NCI-H460 (cell line): ENCODE measurements at regions not wholly inside any gene's neighbourhood (a gene's known extent, or its start where the extent isn't known, plus 50 kb on each side); places are given as distances from the start of the nearest gene placed in this dataset.
"Not testable (repeated sequence)": the region's sequence is repeated elsewhere in the genome, so short reads cannot be mapped to it uniquely, and the experiment has no call there.

Source experiments
- DNase-seq: peaks from one replicate; pipeline ENCODE4 v3.0.0-alpha.2; 2016; ENCODE audit warnings: low read depth; ENCODE audit errors: extremely low read depth

DNA sequence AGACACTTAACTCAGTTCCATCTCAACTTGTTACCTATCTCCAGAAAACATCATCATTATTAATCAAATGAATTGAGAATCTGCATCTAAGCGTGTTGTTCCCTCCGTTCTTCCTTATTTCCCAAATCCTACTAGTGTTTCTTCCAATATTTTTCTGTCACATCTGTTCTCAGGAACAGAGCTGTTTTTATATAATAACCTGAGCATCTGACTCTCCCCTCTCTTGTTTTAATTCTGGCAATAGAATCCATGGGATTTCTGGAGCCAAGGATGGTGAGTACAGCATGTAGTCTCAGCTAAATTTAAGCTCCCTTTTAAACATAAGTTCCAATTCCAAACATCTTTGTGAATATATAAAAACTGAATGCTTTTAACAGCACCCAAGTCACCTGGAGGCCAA is 558.3 kb downstream of the DTWD2 start:
- DNase-seq: no peak

DNA sequence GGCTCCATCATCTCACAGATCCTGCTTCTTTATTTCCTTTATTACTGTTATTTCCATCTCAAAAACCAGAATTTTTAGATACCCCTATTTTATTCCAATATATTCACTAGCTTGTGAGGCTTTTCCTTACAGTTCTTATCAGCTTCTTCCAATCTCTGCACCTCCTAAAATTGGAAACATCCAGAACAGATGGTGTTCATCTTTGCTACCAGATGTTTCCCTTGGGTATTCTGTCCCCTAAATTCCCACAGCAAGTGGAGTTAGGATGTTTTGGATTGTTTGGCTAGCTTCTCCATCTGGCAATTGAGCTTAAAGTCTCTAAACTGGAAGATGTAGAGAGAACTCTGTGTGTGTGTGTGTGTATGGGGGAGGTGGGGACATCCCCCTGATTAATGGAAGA is 580.4 kb downstream of the DTWD2 start:
- DNase-seq: no peak

DNA sequence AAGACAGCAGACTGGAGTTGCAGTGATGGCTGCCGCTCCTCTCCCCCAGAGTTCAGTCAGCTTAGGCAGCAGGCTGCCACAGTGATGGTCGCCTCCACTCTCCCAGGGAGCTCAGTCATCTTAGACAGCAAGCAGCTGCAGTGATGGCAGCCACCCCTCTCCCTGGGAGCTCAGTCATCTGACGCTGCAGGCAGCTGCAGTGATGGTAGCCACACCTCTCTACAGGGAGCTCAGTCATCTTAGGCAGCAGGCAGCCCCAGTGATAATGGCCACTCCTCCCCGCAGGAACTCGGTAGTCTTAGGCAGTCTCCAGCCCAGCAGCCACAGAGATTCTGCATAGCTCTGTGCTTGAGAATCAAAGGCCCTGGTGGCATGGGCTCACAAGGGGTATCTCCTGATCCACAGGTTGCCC is 582.7 kb downstream of the DTWD2 start:
- DNase-seq: no peak

DNA sequence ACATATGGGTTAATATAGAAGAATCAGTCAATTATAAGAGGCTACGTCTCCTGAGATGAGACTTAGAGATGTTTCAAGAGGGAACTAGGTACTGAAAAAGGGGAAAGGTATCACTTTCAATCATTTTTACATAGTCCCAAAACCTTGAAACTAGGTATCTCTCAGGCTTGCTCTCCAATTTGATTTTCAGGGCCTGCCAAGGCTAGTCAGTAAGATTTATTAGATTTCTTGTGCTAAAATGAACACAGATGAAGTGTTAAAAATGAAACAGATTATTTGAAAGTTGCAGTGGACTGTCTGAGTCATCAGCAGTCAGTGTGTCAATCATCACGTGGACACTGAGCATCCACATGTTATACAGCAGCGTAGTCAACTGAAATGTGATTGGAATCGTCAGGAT is 591.1 kb downstream of the DTWD2 start:
- DNase-seq: no peak

DNA sequence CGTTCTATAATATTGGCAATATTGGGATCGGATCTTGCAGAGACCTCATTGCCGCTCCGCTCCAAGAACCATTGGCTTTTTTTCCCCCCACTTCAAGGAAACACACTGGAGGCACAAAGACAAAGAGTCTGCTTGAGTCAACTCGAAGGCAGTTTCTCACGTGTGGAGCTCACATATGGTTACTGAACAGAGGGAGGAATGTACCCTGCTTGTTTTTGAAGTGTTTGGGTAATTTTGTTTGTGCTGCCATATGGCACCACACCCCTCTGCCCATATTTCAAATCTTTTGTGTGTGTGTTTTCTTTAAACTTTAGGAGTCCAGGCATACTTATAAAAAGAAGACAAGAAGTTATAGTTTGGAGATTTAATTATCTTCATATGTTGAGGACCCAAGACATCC is 595.9 kb downstream of the DTWD2 start:
- DNase-seq: no peak

DNA sequence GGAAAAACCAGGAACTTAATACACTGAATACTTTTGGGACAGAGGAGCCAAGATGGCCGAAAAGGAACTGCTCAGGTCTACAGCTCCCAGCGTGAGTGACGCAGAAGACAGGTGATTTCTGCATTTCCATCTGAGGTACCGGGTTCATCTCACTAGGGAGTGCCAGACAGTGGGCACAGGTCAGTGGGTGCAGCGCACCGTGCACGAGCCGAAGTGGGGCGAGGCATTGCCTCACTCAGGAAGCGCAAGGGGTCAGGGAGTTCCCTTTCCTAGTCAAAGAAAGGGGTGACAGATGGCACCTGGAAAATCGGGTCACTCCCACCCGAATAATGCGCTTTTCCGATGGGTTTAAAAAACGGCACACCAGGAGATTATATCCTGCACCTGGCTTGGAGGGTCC is 605.4 kb downstream of the DTWD2 start:
- DNase-seq: not testable (repeated sequence)

DNA sequence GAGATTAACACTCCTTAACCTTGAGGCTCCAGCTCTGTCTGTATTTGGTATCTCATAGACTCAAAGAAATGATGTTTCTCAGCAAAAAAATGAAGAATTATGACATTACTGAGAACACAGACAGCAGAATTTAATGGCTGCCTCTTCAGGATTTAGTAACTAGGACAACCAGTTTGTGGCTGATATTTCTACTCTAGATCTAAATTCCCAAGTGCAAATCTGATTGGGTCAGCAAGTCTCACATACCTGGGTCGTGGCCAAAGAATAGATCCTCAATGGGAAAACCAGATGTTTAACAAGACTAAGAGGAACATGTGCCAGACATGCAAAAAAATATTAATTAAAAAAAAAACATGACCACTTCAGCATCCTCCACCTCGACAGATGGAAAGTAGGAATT is 608.9 kb downstream of the DTWD2 start:
- no peak for DNase-seq

DNA sequence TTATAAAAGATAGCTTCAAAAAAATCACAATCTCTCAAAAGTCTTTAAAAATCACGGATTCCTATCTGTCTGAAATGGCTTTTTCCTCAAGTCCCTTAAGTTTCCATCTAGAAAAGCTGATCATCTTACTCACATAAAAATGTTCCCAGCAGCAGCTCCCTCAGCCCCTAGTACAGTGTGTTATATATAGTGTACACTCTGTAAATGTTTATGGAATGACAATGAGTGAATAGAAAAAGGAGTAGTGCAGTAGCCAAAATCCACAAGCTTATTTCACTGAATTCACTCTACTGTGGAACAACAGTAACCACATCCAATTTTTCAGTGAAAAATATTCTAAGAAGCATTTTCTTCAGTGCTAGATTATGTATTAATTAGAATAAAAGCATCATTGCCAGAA is 609.4 kb downstream of the DTWD2 start:
- no peak for DNase-seq

DNA sequence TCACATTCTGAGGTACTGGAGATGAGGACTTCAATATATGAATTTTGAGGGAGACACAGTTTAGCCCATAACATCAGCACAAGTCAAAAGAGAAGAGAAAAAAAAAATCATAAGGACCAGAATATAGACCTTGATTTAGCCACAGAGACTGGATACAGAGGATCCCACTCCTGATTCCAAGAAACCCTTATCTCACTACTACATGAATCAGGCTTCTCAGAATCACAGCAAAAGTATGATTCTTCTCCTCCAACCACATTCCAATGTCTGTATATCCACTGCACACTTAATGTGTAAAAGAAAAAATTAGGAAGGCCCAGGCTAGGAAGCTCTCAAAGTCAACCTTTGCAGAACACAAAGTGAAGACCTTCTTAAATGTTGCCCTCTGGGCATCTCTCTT is 610.9 kb downstream of the DTWD2 start:
- no peak for DNase-seq

DNA sequence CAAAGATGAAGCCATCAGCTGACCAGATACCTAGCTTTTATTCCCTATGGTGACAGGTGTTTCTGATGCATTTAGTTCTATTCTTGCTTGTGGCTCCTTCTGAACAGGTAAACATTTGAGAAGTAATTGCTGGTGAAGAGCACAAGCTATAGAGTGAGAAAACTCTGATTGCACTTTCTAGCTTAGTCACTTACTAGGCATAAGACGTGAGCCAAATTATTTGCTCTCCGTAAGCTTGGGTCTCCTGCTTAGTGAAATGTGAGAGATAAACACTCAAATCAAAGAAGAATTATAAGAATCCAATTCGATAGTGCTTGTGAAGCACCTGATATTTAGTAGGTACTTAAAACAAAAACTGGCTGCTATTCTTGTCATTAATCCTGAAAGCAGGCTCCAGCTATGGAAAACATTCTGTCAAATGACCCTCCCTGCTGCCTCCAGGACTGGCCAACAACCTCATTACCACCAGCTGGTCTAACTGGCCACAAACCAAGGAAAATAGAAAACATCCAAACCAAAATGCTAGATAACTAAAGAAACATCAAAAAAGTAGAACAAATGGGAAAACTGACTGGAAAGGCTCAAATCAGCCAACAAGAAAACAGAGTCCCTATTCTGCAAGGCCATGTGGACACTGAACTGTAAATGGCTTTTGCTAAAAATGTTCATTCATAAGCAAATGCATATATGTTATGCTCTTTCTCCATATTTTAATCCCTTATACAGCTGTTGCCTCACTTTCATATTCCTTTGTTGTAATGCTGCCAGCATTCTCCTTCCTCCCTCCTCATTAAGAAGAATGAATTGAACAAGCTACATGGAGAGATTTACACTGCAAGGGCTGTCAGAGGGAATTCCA is 616.1 kb downstream of the DTWD2 start:
- no peak for DNase-seq

DNA sequence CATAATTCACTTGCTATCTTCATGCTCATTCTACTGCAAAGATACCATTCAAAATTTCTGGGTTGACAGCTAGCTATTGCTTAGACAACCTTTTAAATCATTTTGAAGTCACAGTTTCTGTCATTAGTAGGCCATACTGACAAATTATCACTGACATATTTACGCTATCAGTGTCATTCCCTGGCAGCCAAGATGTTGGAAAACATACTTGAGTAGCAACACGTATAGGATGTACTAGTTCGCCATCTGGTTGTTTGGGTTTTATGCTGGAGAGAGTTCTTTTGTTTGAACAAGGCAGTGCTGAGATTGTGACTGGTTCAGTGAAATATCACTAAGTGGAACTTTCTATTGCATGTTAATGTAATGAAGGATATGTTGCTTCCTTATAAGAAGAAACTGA is 621.9 kb downstream of the DTWD2 start:
- no peak for DNase-seq

DNA sequence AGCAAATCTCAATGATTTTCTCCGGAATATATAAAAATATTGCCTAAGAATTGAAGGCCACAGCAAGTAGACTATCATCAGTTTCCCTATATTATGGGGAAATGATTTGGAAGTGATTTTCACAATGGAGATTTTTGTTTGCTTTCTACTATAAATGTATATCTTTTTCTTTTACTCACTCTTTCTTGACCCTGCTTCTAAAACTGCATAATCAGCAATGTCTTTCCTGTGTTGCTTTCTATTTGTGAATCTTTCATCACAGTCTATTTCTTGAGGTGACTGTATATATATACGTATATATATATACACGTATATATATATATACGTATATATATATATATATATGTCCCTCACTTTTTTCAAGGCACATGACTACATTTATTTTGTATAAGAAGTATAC is 622.6 kb downstream of the DTWD2 start:
- no peak for DNase-seq

DNA sequence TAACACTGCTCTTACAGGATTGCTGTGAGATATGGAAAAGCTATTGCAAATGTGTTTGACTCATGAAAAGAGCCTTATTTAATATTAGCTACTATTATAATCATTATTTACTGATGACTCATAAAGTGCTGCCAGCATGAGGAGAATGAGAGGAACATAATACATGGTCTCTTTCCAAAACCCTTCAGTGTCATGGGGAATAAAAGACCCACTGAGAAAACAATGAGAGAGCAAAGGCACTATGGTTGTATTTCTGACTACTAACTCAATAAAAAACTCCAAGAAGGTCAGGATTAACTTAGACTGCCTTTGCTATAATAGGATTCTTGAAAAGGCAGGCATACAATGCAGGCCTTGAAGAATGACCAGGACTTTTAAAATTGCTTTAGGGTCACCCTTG is 633.5 kb downstream of the DTWD2 start:
- DNase-seq: no peak

DNA sequence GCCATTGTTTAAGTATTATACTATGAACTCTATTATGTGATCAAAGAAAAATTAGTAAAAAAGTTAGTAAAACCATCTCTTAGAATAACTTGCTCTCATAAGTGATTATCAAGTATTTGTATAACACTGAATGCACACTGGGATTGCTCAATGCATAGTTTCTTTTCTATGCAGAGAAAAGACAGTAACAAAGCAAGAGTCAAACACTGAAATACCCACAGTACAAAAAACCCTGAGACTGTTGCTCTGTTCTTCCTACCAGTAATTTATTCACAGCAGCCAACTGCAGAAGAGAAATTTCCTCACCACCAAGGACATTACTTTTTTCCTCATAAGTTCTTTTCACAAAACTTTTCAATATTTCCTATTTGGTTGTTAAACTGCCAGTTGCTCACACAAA is 634.4 kb downstream of the DTWD2 start:
- DNase-seq: no peak

DNA sequence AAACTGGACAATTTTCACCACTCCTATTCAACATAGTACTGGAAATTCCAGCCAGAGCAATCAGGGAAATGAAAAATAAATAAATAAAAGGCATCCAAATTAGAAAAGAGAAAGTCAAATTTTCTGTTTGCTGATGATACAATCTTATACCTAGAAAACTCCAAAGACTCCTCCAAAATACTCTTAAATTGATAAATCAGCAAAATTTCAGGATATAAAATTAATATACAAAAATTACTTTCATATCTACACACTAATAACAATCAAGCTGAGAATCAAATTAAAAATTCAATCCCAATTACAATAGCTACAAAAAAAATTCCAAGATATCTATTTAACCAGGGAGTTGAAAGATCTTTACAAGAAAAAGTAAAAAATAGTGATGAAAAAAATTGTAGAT is 651.9 kb downstream of the DTWD2 start:
- DNase-seq: no peak

DNA sequence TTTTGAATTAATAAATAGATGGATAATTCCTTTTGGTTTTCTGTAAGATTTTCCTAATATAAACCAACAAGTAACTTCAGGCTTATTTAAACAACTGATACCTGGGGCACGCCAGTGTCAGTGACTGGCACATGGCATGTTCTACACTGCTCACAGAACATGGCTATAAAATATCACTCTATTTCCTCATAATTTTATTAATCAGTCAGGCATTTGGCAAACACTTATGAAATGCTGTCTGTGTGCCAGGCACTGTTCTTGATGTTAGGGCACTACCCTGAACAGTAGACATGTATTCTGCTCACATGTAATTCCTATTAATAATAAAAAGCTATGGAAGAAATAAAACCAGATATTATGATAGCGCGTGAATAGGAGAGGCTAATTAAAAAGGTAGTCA is 661.0 kb downstream of the DTWD2 start:
- peak; percentile 4 for DNase-seq

DNA sequence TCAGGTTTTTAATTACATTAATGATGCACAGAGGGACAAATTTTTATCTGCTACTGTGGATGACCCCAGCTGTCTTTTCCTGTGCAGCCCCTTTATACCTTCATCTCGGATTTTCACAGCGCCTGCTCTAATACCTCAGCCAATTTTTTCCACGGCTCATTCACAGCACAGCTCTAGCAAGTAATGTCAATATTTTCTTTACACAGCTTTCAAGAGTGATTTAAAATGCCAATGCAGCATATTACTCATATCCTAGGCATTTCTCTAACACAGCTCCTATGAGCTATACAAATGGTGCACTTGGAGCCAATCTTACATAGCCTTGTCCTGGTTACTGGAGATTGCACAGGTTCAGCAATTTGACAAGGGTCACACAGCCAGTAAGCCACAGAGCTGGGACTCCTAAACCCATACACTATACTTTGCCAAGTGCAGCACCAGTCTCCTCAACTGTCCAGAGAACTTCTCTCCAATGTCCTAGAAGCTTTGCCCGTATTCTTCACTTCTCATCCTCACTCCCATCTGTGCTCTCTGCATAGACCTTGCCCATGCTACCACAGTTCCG is 661.8 kb downstream of the DTWD2 start:
- DNase-seq: peak; percentile 33

DNA sequence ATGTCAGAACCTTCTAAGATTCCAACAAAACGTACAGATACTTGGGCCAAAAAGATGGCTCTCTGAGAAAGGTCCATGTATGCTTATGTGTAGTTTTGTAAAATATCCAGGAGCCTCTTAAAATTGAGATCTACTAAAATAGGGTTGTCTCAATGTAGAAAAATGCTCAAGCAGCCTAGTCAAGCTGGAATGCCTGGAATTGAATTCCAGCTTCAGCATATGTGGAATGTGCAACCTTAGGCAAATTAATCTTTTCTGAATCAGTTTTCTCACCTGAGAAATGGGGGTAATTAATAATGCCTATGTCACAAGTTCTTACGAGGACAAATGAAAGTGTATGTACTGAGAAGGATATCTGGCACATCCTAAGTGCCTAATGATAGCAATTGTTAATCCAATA is 662.4 kb downstream of the DTWD2 start:
- no peak for DNase-seq

DNA sequence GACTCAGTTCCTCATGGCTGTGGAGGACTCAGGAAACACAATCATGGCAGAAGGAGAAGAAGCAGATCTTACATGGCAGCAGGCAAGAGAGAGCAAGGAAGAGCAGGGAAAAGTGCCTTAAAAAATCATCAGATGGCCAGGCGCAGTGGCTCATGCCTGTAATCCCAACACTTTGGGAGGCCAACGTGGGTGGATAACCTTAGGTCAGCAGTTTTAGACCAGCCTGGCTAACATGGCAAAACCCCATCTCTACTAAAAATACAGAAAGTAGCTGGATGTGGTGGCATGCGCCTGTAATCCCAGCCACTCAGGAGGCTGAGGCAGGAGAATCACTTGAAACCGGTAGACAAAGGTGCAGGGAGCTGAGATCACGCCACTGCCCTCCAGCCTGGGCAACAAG is 664.6 kb downstream of the DTWD2 start:
- not testable (repeated sequence) for DNase-seq

DNA sequence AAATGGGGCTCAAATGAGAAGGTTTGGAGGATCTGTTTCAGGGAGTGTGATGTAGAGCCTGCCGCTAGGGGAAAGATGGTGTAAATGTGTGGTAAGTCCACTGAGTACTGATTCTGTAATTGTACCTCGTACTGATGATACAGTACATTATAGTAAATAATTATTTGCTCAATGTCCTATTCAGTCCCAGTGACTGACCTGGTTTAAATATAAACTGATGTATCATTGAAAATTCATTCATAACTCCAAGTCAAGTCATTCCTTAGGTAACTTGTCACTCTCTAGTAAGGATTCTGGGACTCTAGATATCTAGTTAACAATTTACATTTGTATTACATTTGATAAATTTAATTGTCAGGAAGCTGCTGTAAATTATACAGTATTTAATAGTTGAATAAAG is 667.3 kb downstream of the DTWD2 start:
- no peak for DNase-seq

DNA sequence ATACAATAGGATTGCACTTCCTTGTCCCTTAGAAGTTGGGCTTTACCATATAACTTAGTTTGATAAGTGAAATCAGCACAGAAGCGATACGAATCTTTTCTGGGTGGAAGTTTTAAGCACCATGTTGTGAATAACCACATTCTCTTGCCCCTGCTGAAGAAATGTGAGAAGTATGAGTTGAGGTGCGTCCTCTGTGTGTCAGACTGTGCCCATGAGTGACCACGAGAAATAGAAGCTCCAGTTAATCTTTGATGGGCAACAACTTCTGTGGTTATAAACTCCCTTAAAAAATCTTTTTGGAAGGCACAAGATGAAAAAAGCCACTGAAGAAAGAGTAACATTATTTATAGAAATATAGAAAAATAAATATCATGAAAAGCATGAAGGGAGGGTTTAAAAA is 668.2 kb downstream of the DTWD2 start:
- no peak for DNase-seq

DNA sequence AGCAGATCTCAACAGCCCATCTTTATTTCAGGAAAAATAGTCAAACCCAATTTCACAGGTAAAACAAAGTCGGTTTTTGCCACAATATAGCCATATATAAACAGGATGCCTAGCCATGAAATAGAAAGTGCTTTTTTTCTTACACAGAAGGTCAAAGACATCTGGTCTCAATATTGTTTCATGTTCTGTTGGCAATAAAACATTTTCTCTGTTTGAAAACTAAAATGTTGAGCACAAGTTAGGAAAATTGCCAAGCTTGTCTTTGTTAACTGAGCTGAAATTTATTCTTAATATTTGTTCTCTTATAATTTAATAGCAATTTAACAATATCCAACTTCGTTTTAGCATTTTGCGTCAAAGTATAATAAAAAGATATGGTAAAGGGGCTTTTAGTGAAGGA is 673.4 kb downstream of the DTWD2 start:
- DNase-seq: no peak
